ENCODE measurements at regions not wholly inside any gene's neighbourhood (a gene's known extent, or its start where the extent isn't known, plus 50 kb on each side); places are given as distances from the start of the nearest gene placed in this dataset.
"Not testable (repeated sequence)": the region's sequence is repeated elsewhere in the genome, so short reads cannot be mapped to it uniquely, and the experiment has no call there.

- Mint-ChIP-seq H3K9me3 (ENCODE audit: low read depth) (peaks cover 4% of the 10 kb centered on the region), H3K4me3 (no peak overlapping the region), H3K4me1 (no peaks in the 10 kb centered on the region), H3K27ac (no peak overlapping the region), H3K27me3 (no peaks in the 10 kb centered on the region), H3K36me3 (ENCODE audit: low read depth) (no peaks in the 10 kb centered on the region)
- intact Hi-C loops (cut with DNase I, micrococcal nuclease), result no loop called here
- ChIA-PET POLR2A (no interaction called here), CTCF (no interaction called here)
- no peak for ATAC-seq
- DNase-seq, result no peak
Measured at GRCh38 chr5:104111632-104112031, 549.0 kb upstream of the NUDT12 start.

- Mint-ChIP-seq H3K9me3 (ENCODE audit: low read depth) (peaks cover 8% of the 10 kb centered on the region), H3K27ac (no peak overlapping the region), H3K4me3 (no peak overlapping the region), H3K27me3 (no peaks in the 10 kb centered on the region), H3K4me1 (no peaks in the 10 kb centered on the region), H3K36me3 (ENCODE audit: low read depth) (no peaks in the 10 kb centered on the region)
- no peak for ATAC-seq
- intact Hi-C loops (cut with DNase I, micrococcal nuclease), result no loop called here
- ChIA-PET POLR2A (no interaction called here), CTCF (no interaction called here)
- no peak for DNase-seq
Measured at GRCh38 chr5:104096451-104096850, 533.9 kb upstream of the NUDT12 start.

GRCh38 chr5:104095527-104095926 lies 532.9 kb upstream of the NUDT12 start:
- intact Hi-C loops (cut with DNase I, micrococcal nuclease), result no loop called here
- Mint-ChIP-seq H3K4me1 (no peaks in the 10 kb centered on the region), H3K9me3 (ENCODE audit: low read depth) (peaks cover 8% of the 10 kb centered on the region), H3K27ac (no peak overlapping the region), H3K4me3 (no peak overlapping the region), H3K36me3 (ENCODE audit: low read depth) (no peaks in the 10 kb centered on the region), H3K27me3 (no peaks in the 10 kb centered on the region)
- CTCF ChIA-PET, result no interaction called here
- ATAC-seq (no peak), DNase-seq (no peak)
- POLR2A ChIA-PET, result no interaction called here

GRCh38 chr5:104088876-104089778 lies 526.5 kb upstream of the NUDT12 start:
- Mint-ChIP-seq H3K9me3 (ENCODE audit: low read depth) (peaks cover 11% of the 10 kb centered on the region), H3K4me1 (no peaks in the 10 kb centered on the region), H3K4me3 (no peak overlapping the region), H3K27me3 (no peaks in the 10 kb centered on the region), H3K27ac (no peak overlapping the region), H3K36me3 (ENCODE audit: low read depth) (no peaks in the 10 kb centered on the region)
- ChIA-PET POLR2A (no interaction called here), CTCF (no interaction called here)
- no peak for DNase-seq
- intact Hi-C loops (cut with DNase I, micrococcal nuclease), result no loop called here
- no peak for ATAC-seq

GRCh38 chr5:104084896-104085295 lies 522.3 kb upstream of the NUDT12 start:
- no peaks in the 10 kb centered on the region for H3K36me3 Mint-ChIP-seq (ENCODE audit: low read depth)
- no peak overlapping the region for H3K27ac Mint-ChIP-seq
- peaks cover 16% of the 10 kb centered on the region for H3K9me3 Mint-ChIP-seq (ENCODE audit: low read depth)
- ATAC-seq (no peak), DNase-seq (no peak)
- no peak overlapping the region for H3K4me3 Mint-ChIP-seq
- no peaks in the 10 kb centered on the region for H3K27me3 Mint-ChIP-seq
- POLR2A ChIA-PET, result no interaction called here
- intact Hi-C loops (cut with DNase I, micrococcal nuclease), result no loop called here
- CTCF ChIA-PET, result no interaction called here
- no peaks in the 10 kb centered on the region for H3K4me1 Mint-ChIP-seq

GRCh38 chr5:104082754-104083153 lies 520.2 kb upstream of the NUDT12 start:
- DNase-seq (no peak), ATAC-seq (no peak)
- intact Hi-C loops (cut with DNase I, micrococcal nuclease), result no loop called here
- ChIA-PET POLR2A (no interaction called here), CTCF (interaction anchor here (0.9 kb wide), 1 partner anchor 11 kb away, joined by 3 read pairs; no protein-coding TSS in a partner anchor)
- Mint-ChIP-seq H3K9me3 (ENCODE audit: low read depth) (peaks cover 10% of the 10 kb centered on the region), H3K4me1 (no peaks in the 10 kb centered on the region), H3K27ac (no peak overlapping the region), H3K4me3 (no peak overlapping the region), H3K27me3 (no peaks in the 10 kb centered on the region), H3K36me3 (ENCODE audit: low read depth) (no peaks in the 10 kb centered on the region)

- Mint-ChIP-seq H3K27ac (no peak overlapping the region), H3K36me3 (ENCODE audit: low read depth) (no peaks in the 10 kb centered on the region), H3K27me3 (no peaks in the 10 kb centered on the region), H3K9me3 (ENCODE audit: low read depth) (peaks cover 8% of the 10 kb centered on the region), H3K4me1 (no peaks in the 10 kb centered on the region), H3K4me3 (no peak overlapping the region)
- DNase-seq (no peak), ATAC-seq (no peak)
- ChIA-PET CTCF (no interaction called here), POLR2A (no interaction called here)
- intact Hi-C loops (cut with DNase I, micrococcal nuclease), result no loop called here
Measured at GRCh38 chr5:104081232-104081631, 518.6 kb upstream of the NUDT12 start.

- Mint-ChIP-seq H3K36me3 (ENCODE audit: low read depth) (no peaks in the 10 kb centered on the region), H3K9me3 (ENCODE audit: low read depth) (peaks cover 8% of the 10 kb centered on the region), H3K27me3 (no peaks in the 10 kb centered on the region), H3K27ac (no peak overlapping the region), H3K4me3 (no peak overlapping the region), H3K4me1 (no peaks in the 10 kb centered on the region)
- no peak for DNase-seq
- POLR2A ChIA-PET, result no interaction called here
- no peak for ATAC-seq
- CTCF ChIA-PET, result no interaction called here
- intact Hi-C loops (cut with DNase I, micrococcal nuclease), result no loop called here
Measured at GRCh38 chr5:104080646-104081175, 518.1 kb upstream of the NUDT12 start.

GRCh38 chr5:104079861-104080645 lies 517.5 kb upstream of the NUDT12 start:
- CTCF ChIA-PET; H3K9me3 Mint-ChIP-seq (ENCODE audit: low read depth); DNase-seq; H3K27me3 Mint-ChIP-seq; ATAC-seq; POLR2A ChIA-PET; H3K4me3 Mint-ChIP-seq; intact Hi-C loops (cut with DNase I, micrococcal nuclease); H3K36me3 Mint-ChIP-seq (ENCODE audit: low read depth); H3K27ac Mint-ChIP-seq; H3K4me1 Mint-ChIP-seq: not testable (repeated sequence)

- Mint-ChIP-seq H3K27me3 (no peaks in the 10 kb centered on the region), H3K27ac (no peak overlapping the region), H3K36me3 (ENCODE audit: low read depth) (no peaks in the 10 kb centered on the region), H3K9me3 (ENCODE audit: low read depth) (peaks cover 11% of the 10 kb centered on the region), H3K4me3 (no peak overlapping the region), H3K4me1 (no peaks in the 10 kb centered on the region)
- no peak for DNase-seq
- ChIA-PET CTCF (interaction anchor here (1.1 kb wide), 1 partner anchor 10 kb away, joined by 3 read pairs; no protein-coding TSS in a partner anchor), POLR2A (no interaction called here)
- intact Hi-C loops (cut with DNase I, micrococcal nuclease), result no loop called here
- ATAC-seq, result no peak
Measured at GRCh38 chr5:104071887-104072286, 509.3 kb upstream of the NUDT12 start.

- intact Hi-C loops (cut with DNase I, micrococcal nuclease), result no loop called here
- ATAC-seq (no peak), DNase-seq (peak; percentile 32)
- no peaks in the 10 kb centered on the region for H3K27me3 Mint-ChIP-seq
- no peak overlapping the region for H3K4me3 Mint-ChIP-seq
- no peaks in the 10 kb centered on the region for H3K36me3 Mint-ChIP-seq (ENCODE audit: low read depth)
- no peaks in the 10 kb centered on the region for H3K9me3 Mint-ChIP-seq (ENCODE audit: low read depth)
- no peaks in the 10 kb centered on the region for H3K4me1 Mint-ChIP-seq
- ChIA-PET POLR2A (no interaction called here), CTCF (interaction anchor here (0.7 kb wide), 1 partner anchor 1450 kb away, joined by 3 read pairs; no protein-coding TSS in a partner anchor)
- no peak overlapping the region for H3K27ac Mint-ChIP-seq
Measured at GRCh38 chr5:104062621-104063377, 500.2 kb upstream of the NUDT12 start.
